Calu3 (cell line): ENCODE measurements at regions not wholly inside any gene's neighbourhood (a gene's known extent, or its start where the extent isn't known, plus 50 kb on each side); places are given as distances from the start of the nearest gene placed in this dataset.

Experiments used
- BruUV-seq: library from RNA; stranded (reverse); fragments of 400-500 nt; replicated peaks from 2 replicates; lab custom pipeline; 2021; lab: Mats Ljungman, UMichigan
- CTCF ChIA-PET: fragments of 300-600 bp; sonication (Branson Sonifier 250); formaldehyde crosslinking; loops from one replicate; lab custom pipeline; 2022; ENCODE audit warnings: antibody characterized with exemption; lab: Charles Lee
- DNase-seq: peaks from one replicate; pipeline ENCODE4 v3.0.0; 2022
- H3K27ac Mint-ChIP-seq: one replicate; pipeline ENCODE4 v1.8.0; 2022; ENCODE audit warnings: mixed read lengths; ENCODE audit not compliant: unreplicated experiment
- H3K27me3 Mint-ChIP-seq: one replicate; pipeline ENCODE4 v1.8.0; 2022; ENCODE audit warnings: mixed read lengths; ENCODE audit not compliant: unreplicated experiment
- H3K36me3 Mint-ChIP-seq: one replicate; pipeline ENCODE4 v1.8.0; 2022; ENCODE audit warnings: mild to moderate bottlenecking, moderate library complexity, mixed read lengths; ENCODE audit not compliant: insufficient read depth, unreplicated experiment
- H3K4me1 Mint-ChIP-seq: one replicate; pipeline ENCODE4 v1.8.0; 2022; ENCODE audit warnings: mild to moderate bottlenecking, low read depth, mixed read lengths; ENCODE audit not compliant: unreplicated experiment
- H3K4me3 Mint-ChIP-seq: one replicate; pipeline ENCODE4 v1.8.0; 2022; ENCODE audit warnings: mild to moderate bottlenecking, low read depth, moderate library complexity, mixed read lengths; ENCODE audit not compliant: unreplicated experiment
- H3K9me3 Mint-ChIP-seq: one replicate; pipeline ENCODE4 v1.8.0; 2022; ENCODE audit warnings: low read depth, mixed read lengths; ENCODE audit not compliant: unreplicated experiment
- CTCF ChIP-seq: fragments of 200-600 bp; IDR thresholded peaks from one replicate; pipeline ENCODE4 v1.8.0; 2022; ENCODE audit warnings: antibody characterized with exemption; ENCODE audit not compliant: unreplicated experiment
- intact Hi-C: fragments of 100-400 bp; cut with micrococcal nuclease; formaldehyde crosslinking; loops from one replicate; pipeline ENCODE4 v1.10.0; 2022; ENCODE audit not compliant: unreplicated experiment

- no peak overlapping the region for H3K27ac Mint-ChIP-seq
- CTCF ChIA-PET, result no interaction called here
- H3K4me3 Mint-ChIP-seq, result no peak overlapping the region
- no peak for DNase-seq
- TF ChIP-seq CTCF, result no peak
- no peaks in the 10 kb centered on the region for H3K9me3 Mint-ChIP-seq
- peaks cover 14% of the 10 kb centered on the region for H3K27me3 Mint-ChIP-seq
- H3K4me1 Mint-ChIP-seq, result no peaks in the 10 kb centered on the region
- no TSS peak for BruUV-seq
- no peaks in the 10 kb centered on the region for H3K36me3 Mint-ChIP-seq
- intact Hi-C loops, result no loop called here
Measured at GRCh38 chr6:5936631-5937030, 70.1 kb downstream of the NRN1 start.

GRCh38 chr6:5936140-5936539 lies 70.6 kb downstream of the NRN1 start:
- no peak overlapping the region for H3K27ac Mint-ChIP-seq
- no TSS peak for BruUV-seq

GRCh38 chr6:5930968-5931367 lies 75.8 kb downstream of the NRN1 start:
- intact Hi-C loops, result no loop called here
- no peak overlapping the region for H3K4me3 Mint-ChIP-seq
- TF ChIP-seq CTCF, result no peak
- no TSS peak for BruUV-seq
- peaks cover 4% of the 10 kb centered on the region for H3K27me3 Mint-ChIP-seq
- CTCF ChIA-PET, result no interaction called here
- no peaks in the 10 kb centered on the region for H3K36me3 Mint-ChIP-seq
- no peak for DNase-seq
- H3K4me1 Mint-ChIP-seq, result no peaks in the 10 kb centered on the region
- no peak overlapping the region for H3K27ac Mint-ChIP-seq
- H3K9me3 Mint-ChIP-seq, result peaks cover 3% of the 10 kb centered on the region

More at GRCh38 chr6:5936140-5936539, 70.6 kb downstream of the NRN1 start:
- Mint-ChIP-seq H3K4me1 (no peaks in the 10 kb centered on the region), H3K9me3 (no peaks in the 10 kb centered on the region), H3K4me3 (no peak overlapping the region), H3K36me3 (no peaks in the 10 kb centered on the region), H3K27me3 (peaks cover 14% of the 10 kb centered on the region)
- no peak for TF ChIP-seq CTCF
- DNase-seq, result no peak
- intact Hi-C loops, result no loop called here
- CTCF ChIA-PET, result no interaction called here

- Mint-ChIP-seq H3K36me3 (no peaks in the 10 kb centered on the region), H3K4me3 (no peak overlapping the region), H3K27me3 (no peaks in the 10 kb centered on the region), H3K27ac (no peak overlapping the region), H3K4me1 (no peaks in the 10 kb centered on the region), H3K9me3 (peaks cover 5% of the 10 kb centered on the region)
- intact Hi-C loops, result no loop called here
- CTCF ChIA-PET, result no interaction called here
- TF ChIP-seq CTCF, result no peak
- DNase-seq, result no peak
- no TSS peak for BruUV-seq
Measured at GRCh38 chr6:5930143-5930770, 76.5 kb downstream of the NRN1 start.
